GM19239 (cell line): ENCODE measurements at regions not wholly inside any gene's neighbourhood (a gene's known extent, or its start where the extent isn't known, plus 50 kb on each side); places are given as distances from the start of the nearest gene placed in this dataset.

Experiments used
- DNase-seq: peaks from one replicate; pipeline ENCODE4 v3.0.0; 2011; ENCODE audit warnings: low spot score; ENCODE audit not compliant: insufficient read length
- FAIRE-seq: peaks from 2 replicates; lab custom pipeline; 2011; peaks lifted over from hg19 to GRCh38; lab: Jason Lieb, UNC

DNA sequence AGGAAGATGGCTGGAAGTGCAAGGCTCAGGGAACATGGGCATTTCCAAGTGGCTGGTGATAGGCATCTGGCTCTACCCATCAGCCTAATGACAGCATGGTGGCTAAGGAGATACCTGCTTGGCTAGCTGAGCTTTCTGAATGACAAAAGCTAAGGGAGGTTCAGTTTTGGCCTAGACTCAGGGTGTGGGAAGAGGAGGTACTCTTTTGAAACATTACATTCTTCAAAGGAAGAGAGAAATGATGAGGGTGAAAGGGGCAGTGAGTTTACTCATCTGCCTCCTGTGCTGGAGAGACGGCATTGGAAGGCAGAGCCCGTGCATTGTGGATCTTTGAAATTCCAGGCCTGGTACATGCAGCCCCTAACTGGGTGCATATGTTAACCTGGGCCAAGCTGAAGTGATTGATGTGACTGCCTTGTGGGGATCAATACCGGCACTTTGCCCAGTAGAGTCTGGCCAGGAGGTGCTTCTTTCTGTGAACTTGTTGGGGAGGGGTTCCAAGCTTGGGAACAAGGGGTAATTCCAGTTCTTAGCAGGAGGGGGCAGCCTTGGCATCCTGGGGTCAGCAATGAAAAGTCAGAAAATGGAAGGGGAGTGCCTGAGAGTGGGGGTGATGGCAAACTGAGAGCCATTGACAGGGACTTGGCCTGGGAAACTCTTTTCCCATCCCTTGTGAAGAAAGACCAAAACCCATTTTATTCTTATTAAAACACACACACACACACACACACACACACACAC, 108.6 kb downstream of the ACER2 start:
- DNase-seq (no peak), FAIRE-seq (no peak)

DNA sequence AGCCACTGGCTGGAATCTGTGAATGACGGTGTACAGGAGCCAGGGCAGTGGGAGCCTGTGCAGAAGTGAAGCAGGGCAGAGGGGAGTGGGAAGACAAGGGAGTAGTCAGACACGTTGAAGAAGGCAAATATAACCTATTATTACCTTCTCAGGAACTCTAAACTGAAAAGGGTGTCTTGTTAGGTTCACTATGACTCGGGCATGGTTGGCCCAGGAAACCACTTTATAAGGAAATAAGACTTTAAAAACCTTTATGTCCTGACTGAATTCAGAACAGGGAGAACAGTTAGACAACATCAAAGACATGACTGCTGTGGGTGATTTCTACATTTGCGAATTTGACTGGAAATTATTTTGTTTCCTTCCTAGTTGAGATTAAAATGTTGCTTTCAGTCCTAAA, 107.5 kb downstream of the ACER2 start:
- no peak for DNase-seq
- FAIRE-seq, result no peak

DNA sequence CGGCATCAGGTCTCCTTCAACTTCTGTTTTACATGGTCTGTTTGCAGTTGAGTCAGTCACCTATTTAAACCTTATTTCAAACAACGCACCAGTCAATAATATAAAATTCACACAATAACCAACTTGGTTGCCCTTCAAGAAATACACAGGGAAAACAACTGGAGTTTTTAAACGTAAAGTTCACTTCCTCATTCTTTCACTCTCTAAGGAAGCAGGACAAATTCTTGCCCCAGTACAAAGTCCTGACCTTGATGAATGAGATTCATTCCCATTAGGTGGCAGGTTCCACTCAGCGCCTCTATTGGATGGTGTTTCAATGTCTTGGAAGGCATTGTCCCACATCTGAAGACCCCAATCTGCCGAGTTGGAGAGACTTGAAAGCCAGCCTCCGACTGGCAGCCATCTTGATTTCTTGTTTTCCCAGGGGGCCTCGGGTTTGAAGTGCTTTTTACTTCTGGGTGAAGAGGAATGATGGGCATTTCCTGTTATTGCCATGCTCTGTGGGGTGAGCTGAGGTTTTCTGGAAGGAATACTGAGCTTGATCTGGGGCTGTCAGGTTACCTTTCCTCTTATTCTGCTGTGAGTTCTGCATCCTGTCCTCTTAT, 105.0 kb downstream of the ACER2 start:
- FAIRE-seq, result no peak
- DNase-seq, result no peak

DNA sequence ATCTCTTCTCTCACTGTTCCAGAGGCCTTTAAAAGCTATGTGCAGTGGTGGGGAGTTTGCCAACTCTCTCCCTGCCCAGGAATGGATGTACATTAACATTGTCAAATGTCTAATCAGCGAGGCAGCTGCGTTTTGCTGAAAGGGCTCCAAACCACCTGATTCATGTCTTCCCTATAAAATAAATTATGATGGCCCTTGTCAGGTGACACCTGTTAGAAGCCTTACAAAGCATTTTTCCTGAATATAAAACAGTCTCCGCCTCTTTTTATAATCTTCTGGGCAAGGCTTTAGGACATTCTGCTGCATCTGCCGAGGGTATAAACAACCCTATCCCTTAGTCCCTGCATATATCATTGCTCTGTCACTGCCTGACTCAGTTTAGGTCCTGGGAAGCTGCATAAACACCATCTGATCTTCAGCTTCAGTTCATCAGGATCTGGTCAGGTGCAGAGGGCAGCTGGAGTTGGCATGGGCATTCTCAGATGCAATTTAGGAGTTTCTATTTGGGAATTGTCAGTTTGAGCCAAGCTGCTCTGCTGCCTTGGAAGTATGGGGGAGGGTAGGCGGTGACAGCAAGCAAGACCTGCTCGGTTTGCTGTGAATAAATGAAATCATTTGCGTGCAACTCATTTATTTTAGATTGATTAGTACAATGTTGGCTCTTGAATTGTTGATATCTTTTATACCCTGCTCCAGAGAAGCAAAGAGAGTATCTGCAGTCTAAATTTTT, 103.5 kb downstream of the ACER2 start:
- DNase-seq (no peak), FAIRE-seq (no peak)

DNA sequence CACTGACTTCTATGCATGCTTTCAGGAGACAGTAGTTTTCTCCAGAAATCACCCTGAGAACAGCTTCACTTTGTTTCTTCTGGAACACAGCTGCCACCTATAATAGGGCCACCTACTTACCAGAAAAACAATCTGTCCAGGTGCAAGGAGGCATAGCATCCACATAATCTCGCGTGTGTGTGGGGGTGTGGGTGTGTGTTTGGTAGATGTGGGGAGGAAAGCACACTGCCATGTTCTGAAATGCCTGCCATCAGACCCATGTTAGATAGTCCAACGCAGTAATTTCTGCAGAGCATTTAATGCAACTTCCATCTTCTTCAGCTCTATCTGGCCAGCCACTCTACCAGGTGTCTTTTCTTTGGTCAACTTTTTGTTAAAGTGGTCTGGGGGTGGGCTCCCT, 102.9 kb downstream of the ACER2 start:
- FAIRE-seq, result no peak
- DNase-seq, result no peak

DNA sequence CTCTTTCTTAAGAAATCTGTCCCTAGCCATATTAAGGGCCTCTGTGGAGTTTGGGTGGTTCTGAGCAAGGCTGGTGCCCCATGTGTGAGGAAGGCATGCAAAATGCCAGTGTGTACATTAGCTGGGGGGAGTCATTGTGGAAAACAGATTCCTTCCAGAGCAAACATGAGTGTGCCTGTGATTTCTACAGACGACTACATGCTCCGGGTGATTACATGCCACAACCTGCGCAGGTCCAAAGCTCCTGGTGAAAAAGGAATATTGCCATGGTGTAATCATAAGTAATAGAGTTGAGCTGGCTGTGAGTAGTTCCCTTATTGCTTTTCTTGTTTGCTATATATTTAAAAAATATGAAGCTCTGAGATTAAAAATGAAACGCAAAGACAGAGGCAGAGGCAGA, 102.1 kb downstream of the ACER2 start:
- DNase-seq (no peak), FAIRE-seq (no peak)
